ENCODE measurements at regions not wholly inside any gene's neighbourhood (a gene's known extent, or its start where the extent isn't known, plus 50 kb on each side); places are given as distances from the start of the nearest gene placed in this dataset.

DNA sequence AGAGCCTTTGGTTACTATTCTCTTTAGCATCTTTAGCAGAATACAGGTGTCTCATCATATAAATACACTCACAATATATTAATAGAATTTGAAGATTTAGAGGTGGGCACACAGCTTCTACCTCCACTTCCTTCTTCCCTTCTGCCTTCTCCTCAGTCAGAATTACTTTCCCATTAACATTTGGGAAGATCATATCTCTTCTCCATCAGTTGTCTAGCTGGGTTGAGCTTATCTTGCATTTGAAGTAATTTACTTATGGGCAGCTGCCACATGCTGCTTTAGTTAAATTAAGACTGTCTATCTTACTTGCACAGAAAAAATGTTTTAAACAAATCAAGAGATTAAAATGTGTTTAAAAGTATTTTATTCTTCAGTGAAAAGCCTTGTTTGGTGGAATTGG is 110.1 kb upstream of the ASIC2 start:
- Histone ChIP-seq H3K9me3 (ENCODE audit: control insufficient read depth in 1 of 2, low read length in 2 of 2) (no peaks in the 10 kb centered on the region), H3K27me3 (ENCODE audit: insufficient read depth, low read length) (no peaks in the 10 kb centered on the region), H3K36me3 (ENCODE audit: insufficient read depth, low read length) (no peaks in the 10 kb centered on the region), H3K4me1 (ENCODE audit: insufficient read depth, low read length) (no peaks in the 10 kb centered on the region), H3K27ac (ENCODE audit: low read depth, low read length) (no peak overlapping the region), H3K4me3 (ENCODE audit: low read length in 2 of 2) (no peak overlapping the region)
- no peak for DNase-seq
- Mint-ChIP-seq H3K9me3 (peaks cover 0 to 5% (median 0%) of the 10 kb centered on the region in 8 donors), H3K27ac (no peak overlapping the region), H3K4me3 (no peak overlapping the region), H3K4me1 (no peaks in the 10 kb centered on the region), H3K36me3 (no peaks in the 10 kb centered on the region), H3K27me3 (peaks cover 10 to 14% of the 10 kb centered on the region in 2 donors)
- ChIA-PET POLR2A (ENCODE audit: partially characterized antibody) (no interaction called here), CTCF (ENCODE audit: partially characterized antibody) (no interaction called here)
- intact Hi-C loops (cut with micrococcal nuclease), result no loop called here

GRCh38 chr17:33404070-33404819 is 111.2 kb upstream of the ASIC2 start:
- Mint-ChIP-seq H3K9me3 (peaks cover 0 to 3% (median under 1%) of the 10 kb centered on the region in 8 donors), H3K27ac (no peak overlapping the region), H3K4me1 (no peaks in the 10 kb centered on the region), H3K27me3 (peaks cover 10 to 14% of the 10 kb centered on the region in 2 donors), H3K36me3 (no peaks in the 10 kb centered on the region), H3K4me3 (no peak overlapping the region)
- no peak for DNase-seq
- ChIA-PET POLR2A (ENCODE audit: partially characterized antibody) (no interaction called here), CTCF (ENCODE audit: partially characterized antibody) (no interaction called here)
- no peaks in the 10 kb centered on the region for H3K4me1 ChIP-seq (ENCODE audit: insufficient read depth, low read length)
- H3K4me3 ChIP-seq (ENCODE audit: low read length in 2 of 2), result no peak overlapping the region
- no peaks in the 10 kb centered on the region for H3K27me3 ChIP-seq (ENCODE audit: insufficient read depth, low read length)
- H3K9me3 ChIP-seq (ENCODE audit: control insufficient read depth in 1 of 2, low read length in 2 of 2), result no peaks in the 10 kb centered on the region
- H3K27ac ChIP-seq (ENCODE audit: low read depth, low read length), result no peak overlapping the region
- intact Hi-C loops (cut with micrococcal nuclease), result no loop called here
- H3K36me3 ChIP-seq (ENCODE audit: insufficient read depth, low read length), result no peaks in the 10 kb centered on the region

- no peak for DNase-seq
- H3K36me3 ChIP-seq (ENCODE audit: insufficient read depth, low read length), result no peaks in the 10 kb centered on the region
- Mint-ChIP-seq H3K9me3 (peaks cover 0 to 4% (median 0%) of the 10 kb centered on the region in 8 donors), H3K27me3 (peaks cover 8 to 21% of the 10 kb centered on the region in 2 donors), H3K36me3 (no peaks in the 10 kb centered on the region), H3K4me1 (no peaks in the 10 kb centered on the region), H3K27ac (no peak overlapping the region), H3K4me3 (no peak overlapping the region)
- ChIA-PET POLR2A (ENCODE audit: partially characterized antibody) (no interaction called here), CTCF (ENCODE audit: partially characterized antibody) (no interaction called here)
- no peaks in the 10 kb centered on the region for H3K9me3 ChIP-seq (ENCODE audit: control insufficient read depth in 1 of 2, low read length in 2 of 2)
- no peak overlapping the region for H3K4me3 ChIP-seq (ENCODE audit: low read length in 2 of 2)
- H3K27me3 ChIP-seq (ENCODE audit: insufficient read depth, low read length), result no peaks in the 10 kb centered on the region
- no peaks in the 10 kb centered on the region for H3K4me1 ChIP-seq (ENCODE audit: insufficient read depth, low read length)
- no peak overlapping the region for H3K27ac ChIP-seq (ENCODE audit: low read depth, low read length)
- intact Hi-C loops (cut with micrococcal nuclease), result no loop called here
Measured at GRCh38 chr17:33416131-33416530, 123.0 kb upstream of the ASIC2 start.

DNA sequence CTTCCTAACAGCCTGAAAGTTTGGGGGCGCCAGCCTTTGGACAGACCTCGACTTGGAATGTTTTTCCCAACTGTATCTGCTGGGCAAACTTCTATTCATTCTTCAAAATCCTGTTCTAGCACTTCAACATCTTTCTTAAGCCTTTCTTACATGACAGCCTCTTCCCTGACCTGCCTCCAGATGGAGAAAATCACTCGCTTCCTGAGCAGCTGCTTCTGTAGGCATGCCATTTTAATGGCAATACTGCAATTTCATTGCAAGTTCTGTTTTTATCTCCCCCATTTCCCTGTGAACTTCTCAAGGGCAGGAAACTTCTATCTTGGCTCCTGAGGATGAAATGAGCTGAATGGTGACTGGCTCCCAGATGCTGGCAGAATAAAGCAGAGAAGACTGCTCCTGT is 128.8 kb upstream of the ASIC2 start:
- H3K27ac Mint-ChIP-seq, result no peak overlapping the region
- no peak for DNase-seq
- no peaks in the 10 kb centered on the region for H3K4me1 Mint-ChIP-seq
- peaks cover 0 to 9% (median 3%) of the 10 kb centered on the region in 8 donors for H3K9me3 Mint-ChIP-seq
- ChIA-PET POLR2A (ENCODE audit: partially characterized antibody) (no interaction called here), CTCF (ENCODE audit: partially characterized antibody) (no interaction called here)
- Histone ChIP-seq H3K27me3 (ENCODE audit: insufficient read depth, low read length) (no peaks in the 10 kb centered on the region), H3K4me3 (ENCODE audit: low read length in 2 of 2) (no peak overlapping the region), H3K27ac (ENCODE audit: low read depth, low read length) (no peak overlapping the region), H3K36me3 (ENCODE audit: insufficient read depth, low read length) (no peaks in the 10 kb centered on the region), H3K9me3 (ENCODE audit: control insufficient read depth in 1 of 2, low read length in 2 of 2) (no peaks in the 10 kb centered on the region), H3K4me1 (ENCODE audit: insufficient read depth, low read length) (no peaks in the 10 kb centered on the region)
- peaks cover 10 to 27% of the 10 kb centered on the region in 2 donors for H3K27me3 Mint-ChIP-seq
- H3K4me3 Mint-ChIP-seq, result no peak overlapping the region
- H3K36me3 Mint-ChIP-seq, result no peaks in the 10 kb centered on the region
- intact Hi-C loops (cut with micrococcal nuclease), result no loop called here

GRCh38 chr17:33433581-33433980 is 140.5 kb upstream of the ASIC2 start:
- Histone ChIP-seq H3K9me3 (ENCODE audit: control insufficient read depth in 1 of 2, low read length in 2 of 2) (no peaks in the 10 kb centered on the region), H3K27me3 (ENCODE audit: insufficient read depth, low read length) (no peaks in the 10 kb centered on the region), H3K4me1 (ENCODE audit: insufficient read depth, low read length) (no peaks in the 10 kb centered on the region), H3K27ac (ENCODE audit: low read depth, low read length) (no peak overlapping the region), H3K36me3 (ENCODE audit: insufficient read depth, low read length) (no peaks in the 10 kb centered on the region), H3K4me3 (ENCODE audit: low read length in 2 of 2) (no peak overlapping the region)
- ChIA-PET POLR2A (ENCODE audit: partially characterized antibody) (no interaction called here), CTCF (ENCODE audit: partially characterized antibody) (no interaction called here)
- Mint-ChIP-seq H3K27ac (no peak overlapping the region), H3K4me1 (no peaks in the 10 kb centered on the region), H3K9me3 (peaks cover 0 to 2% (median 0%) of the 10 kb centered on the region in 8 donors), H3K4me3 (peak overlapping the region in 1 of 8 donors; percentile 58), H3K36me3 (no peaks in the 10 kb centered on the region), H3K27me3 (peaks cover 2 to 5% of the 10 kb centered on the region in 2 donors)
- DNase-seq, result no peak
- intact Hi-C loops (cut with micrococcal nuclease), result no loop called here

DNA sequence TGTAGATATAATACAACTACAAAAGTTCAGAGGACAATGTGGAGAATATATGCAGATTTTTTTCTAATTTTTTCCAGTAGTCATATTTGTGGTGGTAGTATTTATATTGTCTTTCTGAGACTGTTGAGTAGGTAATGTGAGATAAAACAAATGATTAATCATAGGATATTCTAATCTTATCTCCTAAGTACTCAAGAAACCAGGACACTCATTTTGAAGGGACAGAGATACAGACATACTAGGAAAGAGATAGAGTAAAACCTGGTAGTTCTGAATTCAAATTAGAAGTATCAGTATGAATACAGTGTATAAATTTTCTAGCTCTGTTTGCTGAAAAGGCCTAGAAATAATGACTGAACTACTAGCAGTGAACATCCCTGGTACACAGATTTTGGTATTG is 141.7 kb upstream of the ASIC2 start:
- Histone ChIP-seq H3K4me1 (ENCODE audit: insufficient read depth, low read length) (no peaks in the 10 kb centered on the region), H3K4me3 (ENCODE audit: low read length in 2 of 2) (no peak overlapping the region), H3K27ac (ENCODE audit: low read depth, low read length) (no peak overlapping the region), H3K9me3 (ENCODE audit: control insufficient read depth in 1 of 2, low read length in 2 of 2) (no peaks in the 10 kb centered on the region), H3K27me3 (ENCODE audit: insufficient read depth, low read length) (no peaks in the 10 kb centered on the region), H3K36me3 (ENCODE audit: insufficient read depth, low read length) (no peaks in the 10 kb centered on the region)
- Mint-ChIP-seq H3K9me3 (peaks cover 0 to 2% (median 0%) of the 10 kb centered on the region in 8 donors), H3K36me3 (no peaks in the 10 kb centered on the region), H3K4me1 (no peaks in the 10 kb centered on the region), H3K27ac (no peak overlapping the region), H3K27me3 (no peaks in the 10 kb centered on the region), H3K4me3 (no peak overlapping the region)
- intact Hi-C loops (cut with micrococcal nuclease), result no loop called here
- POLR2A ChIA-PET (ENCODE audit: partially characterized antibody), result no interaction called here
- no peak for DNase-seq
- CTCF ChIA-PET (ENCODE audit: partially characterized antibody), result no interaction called here

- H3K4me1 ChIP-seq (ENCODE audit: insufficient read depth, low read length), result no peaks in the 10 kb centered on the region
- no peak for DNase-seq
- Mint-ChIP-seq H3K4me3 (peak overlapping the region in 1 of 8 donors; percentile 6), H3K36me3 (no peaks in the 10 kb centered on the region), H3K9me3 (no peaks in the 10 kb centered on the region), H3K27me3 (no peaks in the 10 kb centered on the region), H3K4me1 (no peaks in the 10 kb centered on the region), H3K27ac (no peak overlapping the region)
- ChIA-PET POLR2A (ENCODE audit: partially characterized antibody) (no interaction called here), CTCF (ENCODE audit: partially characterized antibody) (no interaction called here)
- no peak overlapping the region for H3K27ac ChIP-seq (ENCODE audit: low read depth, low read length)
- no peaks in the 10 kb centered on the region for H3K36me3 ChIP-seq (ENCODE audit: insufficient read depth, low read length)
- intact Hi-C loops (cut with micrococcal nuclease), result no loop called here
- no peak overlapping the region for H3K4me3 ChIP-seq (ENCODE audit: low read length in 2 of 2)
- H3K9me3 ChIP-seq (ENCODE audit: control insufficient read depth in 1 of 2, low read length in 2 of 2), result no peaks in the 10 kb centered on the region
- no peaks in the 10 kb centered on the region for H3K27me3 ChIP-seq (ENCODE audit: insufficient read depth, low read length)
Measured at GRCh38 chr17:33435721-33436301, 142.7 kb upstream of the ASIC2 start.

Data from CD4-positive, alpha-beta memory T cell (primary cell).